ENCODE measurements at regions not wholly inside any gene's neighbourhood (a gene's known extent, or its start where the extent isn't known, plus 50 kb on each side); places are given as distances from the start of the nearest gene placed in this dataset.

- no peak overlapping the region for H3K27ac ChIP-seq
- TF ChIP-seq CTCF (IDR thresholded peaks at IDR 0.05), result no peak
- no peak for TF ChIP-seq ZFX (IDR thresholded peaks at IDR 0.05; ENCODE audit: borderline replicate concordance)
Observed at GRCh38 chr16:86982347-86982596, 334.9 kb downstream of the C16orf95 start.

- TF ChIP-seq ZFX (IDR thresholded peaks at IDR 0.05; ENCODE audit: borderline replicate concordance) (no peak), CTCF (IDR thresholded peaks at IDR 0.05) (no peak)
- no peak overlapping the region for H3K27ac ChIP-seq
Observed at GRCh38 chr16:86982912-86983311, 334.3 kb downstream of the C16orf95 start.

DNA sequence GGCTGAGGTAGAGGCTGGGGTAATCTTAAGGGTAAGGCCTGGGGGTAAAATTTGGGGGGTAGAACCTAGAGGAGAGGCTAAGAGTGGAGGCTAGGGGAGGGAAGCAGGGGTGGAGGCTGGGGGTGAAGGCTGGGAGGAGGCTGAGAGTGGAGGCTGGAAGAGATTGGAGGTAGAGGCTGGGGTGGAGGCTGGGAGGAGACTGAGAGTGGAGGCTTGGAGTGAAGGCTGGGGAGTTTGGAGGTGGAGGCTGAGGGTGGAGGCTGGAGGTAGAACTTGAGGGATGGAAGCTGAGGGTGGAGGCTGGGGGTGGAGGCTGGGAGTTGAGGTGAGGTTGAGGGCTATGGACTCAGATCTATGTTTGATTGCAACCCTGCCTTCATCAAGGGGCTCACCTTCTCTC lies 333.6 kb downstream of the C16orf95 start:
- TF ChIP-seq ZFX (IDR thresholded peaks at IDR 0.05; ENCODE audit: borderline replicate concordance), result no peak
- no peak for TF ChIP-seq CTCF (IDR thresholded peaks at IDR 0.05)
- no peak overlapping the region for H3K27ac ChIP-seq

GRCh38 chr16:86984343-86984742 lies 332.8 kb downstream of the C16orf95 start:
- H3K27ac ChIP-seq, result no peak overlapping the region
- TF ChIP-seq CTCF (IDR thresholded peaks at IDR 0.05) (no peak), ZFX (IDR thresholded peaks at IDR 0.05; ENCODE audit: borderline replicate concordance) (no peak)

- no peak overlapping the region for H3K27ac ChIP-seq
- no peak for TF ChIP-seq CTCF (IDR thresholded peaks at IDR 0.05)
- no peak for TF ChIP-seq ZFX (IDR thresholded peaks at IDR 0.05; ENCODE audit: borderline replicate concordance)
Observed at GRCh38 chr16:86984991-86985647, 332.1 kb downstream of the C16orf95 start.

GRCh38 chr16:86985648-86986015 lies 331.6 kb downstream of the C16orf95 start:
- no peak overlapping the region for H3K27ac ChIP-seq
- no peak for TF ChIP-seq ZFX (IDR thresholded peaks at IDR 0.05; ENCODE audit: borderline replicate concordance)
- TF ChIP-seq CTCF (IDR thresholded peaks at IDR 0.05), result no peak

DNA sequence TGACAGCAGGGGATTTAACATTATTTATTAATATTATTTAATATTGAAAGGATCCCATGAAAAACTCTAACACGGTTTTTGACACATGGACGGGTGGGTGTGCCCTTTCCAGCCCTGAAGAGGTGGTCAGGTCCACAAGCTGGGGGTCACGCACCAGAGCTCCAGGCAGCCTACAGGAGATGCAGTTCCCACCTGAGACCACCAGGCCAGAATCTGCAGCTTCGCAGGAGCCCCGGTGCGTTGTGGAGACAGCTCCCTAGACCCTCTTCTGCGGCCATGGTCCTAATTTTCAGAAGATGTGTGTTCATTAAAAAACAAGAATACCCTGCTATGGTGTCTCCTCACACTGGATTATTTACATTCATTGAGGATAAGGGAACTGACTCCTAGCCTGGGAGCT lies 331.1 kb downstream of the C16orf95 start:
- TF ChIP-seq CTCF (IDR thresholded peaks at IDR 0.05), result no peak
- no peak for TF ChIP-seq ZFX (IDR thresholded peaks at IDR 0.05; ENCODE audit: borderline replicate concordance)
- H3K27ac ChIP-seq, result no peak overlapping the region

Data from 22Rv1 (cell line).